ENCODE measurements at regions not wholly inside any gene's neighbourhood (a gene's known extent, or its start where the extent isn't known, plus 50 kb on each side); places are given as distances from the start of the nearest gene placed in this dataset.

DNA sequence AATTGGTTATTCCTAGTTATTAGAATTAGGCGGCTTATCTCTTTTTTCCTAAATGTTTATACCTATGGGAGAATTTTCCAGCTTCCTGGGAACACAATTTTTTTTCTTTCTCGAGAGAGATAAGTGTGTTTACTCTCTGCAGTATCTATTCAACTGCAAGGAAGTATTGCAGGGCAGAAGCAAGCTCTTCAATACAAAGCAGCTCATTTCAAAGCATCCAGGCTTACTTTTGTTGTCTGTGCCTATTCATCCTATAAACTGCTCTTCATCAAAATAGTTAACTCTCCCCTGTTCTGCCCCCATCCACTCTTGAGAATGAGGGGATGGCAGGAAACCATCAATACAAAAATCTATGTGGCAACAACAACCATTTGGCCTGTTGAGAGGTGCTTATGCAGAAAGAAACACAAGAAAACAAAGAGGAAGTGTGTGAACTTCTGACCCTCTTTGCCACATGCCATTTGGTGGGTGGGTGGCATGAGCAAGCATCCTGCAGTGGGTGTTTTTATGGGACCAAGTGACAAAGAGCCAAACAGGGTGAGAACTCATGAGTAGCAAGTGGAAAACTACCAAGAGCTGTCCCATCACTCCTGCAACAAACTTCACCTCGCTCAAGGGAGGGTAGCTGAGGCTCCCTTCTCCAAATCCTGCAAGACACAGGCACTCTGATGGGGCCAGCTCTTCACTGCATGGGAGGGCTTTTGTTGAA is 50.6 kb upstream of the MRPS6 start:
- no peak overlapping the region for H3K4me3 ChIP-seq (ENCODE audit: low read depth, low read length)

GRCh38 chr21:34021726-34022125 is 51.7 kb upstream of the MRPS6 start:
- no peak for TF ChIP-seq CTCF (IDR thresholded peaks at IDR 0.05; ENCODE audit: borderline replicate concordance, insufficient read depth, low read depth, low read length)
- H3K4me3 ChIP-seq (ENCODE audit: low read depth, low read length), result no peak overlapping the region

More for the DNA sequence above, 50.6 kb upstream of the MRPS6 start:
- no peak for TF ChIP-seq CTCF (IDR thresholded peaks at IDR 0.05; ENCODE audit: borderline replicate concordance, insufficient read depth, low read depth, low read length)

DNA sequence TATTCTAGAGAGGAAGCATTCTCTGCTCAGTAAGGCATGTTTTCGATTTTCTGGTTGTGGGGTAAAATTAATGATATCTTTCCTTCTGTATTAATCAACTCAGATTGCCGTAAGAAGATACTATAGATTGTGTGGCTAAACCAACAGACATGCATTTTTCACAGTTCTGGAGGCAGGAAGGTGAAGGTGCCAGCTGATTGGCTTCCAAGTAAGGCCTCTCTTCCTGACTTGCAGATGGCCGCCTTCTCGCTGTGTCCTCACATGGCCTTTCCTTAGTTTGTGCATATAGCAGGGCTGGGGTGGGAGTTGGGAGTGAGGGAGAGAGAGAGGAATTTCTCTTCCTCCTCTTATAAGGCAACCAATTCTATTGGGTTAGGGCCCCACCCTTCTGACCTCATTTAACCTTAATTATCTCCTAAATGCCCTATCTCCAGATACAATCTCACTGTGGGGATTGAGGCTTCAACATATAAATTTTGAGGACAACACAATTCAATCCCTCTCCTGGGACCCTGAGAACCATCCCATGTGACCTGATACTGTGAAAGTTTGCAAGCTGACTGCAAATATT is 52.3 kb upstream of the MRPS6 start:
- no peak for TF ChIP-seq CTCF (IDR thresholded peaks at IDR 0.05; ENCODE audit: borderline replicate concordance, insufficient read depth, low read depth, low read length)
- H3K4me3 ChIP-seq (ENCODE audit: low read depth, low read length), result no peak overlapping the region

- TF ChIP-seq CTCF (IDR thresholded peaks at IDR 0.05; ENCODE audit: borderline replicate concordance, insufficient read depth, low read depth, low read length), result no peak
- no peak overlapping the region for H3K4me3 ChIP-seq (ENCODE audit: low read depth, low read length)
Observed at GRCh38 chr21:34020005-34020847, 53.2 kb upstream of the MRPS6 start.

- no peak overlapping the region for H3K4me3 ChIP-seq (ENCODE audit: low read depth, low read length)
- TF ChIP-seq CTCF (IDR thresholded peaks at IDR 0.05; ENCODE audit: borderline replicate concordance, insufficient read depth, low read depth, low read length), result no peak
Observed at GRCh38 chr21:34019402-34019801, 54.0 kb upstream of the MRPS6 start.

DNA sequence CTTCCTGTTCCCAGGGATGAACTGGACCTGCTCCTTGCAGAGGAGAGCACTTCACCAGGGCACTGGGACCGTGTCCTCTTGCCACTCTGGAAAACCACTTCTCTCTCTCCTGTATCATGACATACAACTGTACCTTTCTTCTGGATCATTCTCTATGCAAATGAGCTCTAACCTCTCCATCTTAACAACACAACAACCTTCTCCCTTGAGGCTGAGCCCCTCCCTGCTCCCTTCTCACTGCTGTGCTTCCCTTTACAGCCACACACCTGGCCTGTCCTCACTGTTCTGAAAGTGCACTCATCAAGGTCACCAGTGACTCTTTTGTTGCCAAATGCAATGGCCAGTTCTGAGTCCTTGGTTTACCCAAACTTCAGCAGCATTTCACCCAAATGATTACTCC is 54.5 kb upstream of the MRPS6 start:
- TF ChIP-seq CTCF (IDR thresholded peaks at IDR 0.05; ENCODE audit: borderline replicate concordance, insufficient read depth, low read depth, low read length), result no peak
- H3K4me3 ChIP-seq (ENCODE audit: low read depth, low read length), result no peak overlapping the region

Measured in GM12875 (cell line).